HG03060 (cell line): ENCODE measurements at regions not wholly inside any gene's neighbourhood (a gene's known extent, or its start where the extent isn't known, plus 50 kb on each side); places are given as distances from the start of the nearest gene placed in this dataset.
A peak's percentile ranks its signal among the peaks of the same experiment; 100 is the strongest.
"Not testable (repeated sequence)": the region's sequence is repeated elsewhere in the genome, so short reads cannot be mapped to it uniquely, and the experiment has no call there.

ENCODE experiments used
- ATAC-seq: cut with Tn5 transposase; IDR thresholded peaks from one replicate; pipeline ENCODE4 v1.9.1; 2021; ENCODE audit warnings: low read depth, moderate number of reproducible peaks; ENCODE audit not compliant: unreplicated experiment

DNA sequence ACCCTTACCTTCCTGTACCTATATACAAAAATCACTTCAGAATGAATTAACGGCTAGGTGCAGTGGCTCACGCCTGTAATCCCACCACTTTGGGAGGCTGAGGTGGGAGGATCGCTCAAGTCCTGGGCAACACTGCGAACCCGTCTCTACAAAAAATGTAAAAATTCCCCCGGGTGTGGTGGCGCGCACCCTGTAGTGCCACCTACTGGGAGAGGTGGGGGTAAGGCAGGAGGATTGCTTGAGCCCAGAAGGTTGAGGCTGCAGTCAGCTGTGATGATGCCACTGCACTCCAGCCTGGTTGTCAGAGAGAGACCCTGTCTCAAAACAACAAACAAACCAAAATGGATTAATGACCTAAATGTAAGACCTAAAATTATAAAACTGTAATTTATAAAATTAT, 307.6 kb downstream of the SPATA31A1 start:
- ATAC-seq: not testable (repeated sequence)

DNA sequence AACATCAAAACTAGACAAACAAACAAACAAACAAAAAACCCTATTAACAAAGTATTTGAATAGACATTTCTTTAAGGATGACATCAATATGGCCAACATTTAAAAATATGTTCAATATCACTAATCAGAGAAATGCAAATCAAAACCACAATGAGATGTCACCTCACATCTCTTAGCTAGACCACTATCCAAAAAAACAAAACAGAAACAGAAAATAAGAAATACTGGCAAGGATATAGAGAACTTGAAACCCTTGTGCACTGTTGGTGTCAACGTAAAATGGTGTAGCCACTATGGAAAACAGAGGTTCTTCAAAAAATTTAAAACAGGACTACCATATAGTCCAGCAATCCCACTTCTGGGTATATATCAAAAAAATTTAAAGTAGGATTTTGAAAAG, 308.2 kb downstream of the SPATA31A1 start:
- peak; percentile 79 for ATAC-seq

DNA sequence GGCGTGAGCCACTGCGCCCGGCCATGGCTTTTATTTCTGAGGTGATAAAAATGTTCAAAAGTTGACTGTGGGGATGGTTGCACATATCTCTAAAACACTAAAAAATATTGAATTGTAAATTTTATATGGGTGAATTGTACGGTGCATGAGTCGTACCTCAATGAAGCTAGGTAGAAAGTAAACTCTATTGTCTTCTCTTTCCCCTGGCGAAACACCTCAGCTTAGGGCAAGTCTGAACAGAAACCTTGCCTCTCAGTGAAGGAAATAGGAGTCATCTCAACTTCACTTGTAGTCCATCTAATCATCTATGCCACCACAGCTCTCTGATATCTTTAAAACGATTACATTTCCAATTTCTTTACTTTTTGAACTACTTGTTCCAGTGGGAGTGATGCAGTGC, 309.6 kb downstream of the SPATA31A1 start:
- ATAC-seq: not testable (repeated sequence)

DNA sequence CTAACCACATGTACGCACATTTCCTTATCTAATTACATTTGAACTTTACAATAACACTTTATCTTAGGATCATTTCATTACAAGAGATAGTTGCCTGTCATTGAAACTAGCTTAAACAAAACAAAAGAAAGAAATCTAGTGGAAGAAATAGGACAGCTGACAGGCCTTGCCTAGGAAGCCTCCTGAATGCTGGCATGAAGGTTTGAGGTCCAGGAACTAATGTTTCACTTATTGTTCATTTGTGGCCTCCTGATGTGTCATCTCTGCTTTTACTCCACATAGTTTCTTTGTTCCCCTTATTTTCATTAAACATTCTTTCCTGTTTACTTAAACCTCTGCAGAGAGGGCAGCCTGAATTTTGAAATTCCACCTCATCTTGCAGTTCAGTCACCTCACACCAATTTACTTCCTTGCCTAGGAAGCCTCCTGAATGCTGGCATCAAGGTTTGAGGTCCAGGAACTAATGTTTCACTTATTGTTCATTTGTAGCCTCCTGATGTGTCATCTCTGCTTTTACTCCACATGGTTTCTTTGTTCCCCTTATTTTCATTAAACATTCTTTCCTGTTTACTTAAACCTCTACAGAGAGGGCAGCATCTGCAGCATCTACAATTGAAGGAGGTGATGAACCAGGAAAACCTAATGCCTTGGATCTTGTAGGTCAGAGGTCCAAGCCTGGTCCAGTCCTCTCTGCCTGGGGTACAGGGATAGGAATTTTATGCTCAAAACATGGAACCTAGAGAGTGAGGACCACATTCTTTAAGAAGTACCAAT, 319.2 kb downstream of the SPATA31A1 start:
- not testable (repeated sequence) for ATAC-seq

DNA sequence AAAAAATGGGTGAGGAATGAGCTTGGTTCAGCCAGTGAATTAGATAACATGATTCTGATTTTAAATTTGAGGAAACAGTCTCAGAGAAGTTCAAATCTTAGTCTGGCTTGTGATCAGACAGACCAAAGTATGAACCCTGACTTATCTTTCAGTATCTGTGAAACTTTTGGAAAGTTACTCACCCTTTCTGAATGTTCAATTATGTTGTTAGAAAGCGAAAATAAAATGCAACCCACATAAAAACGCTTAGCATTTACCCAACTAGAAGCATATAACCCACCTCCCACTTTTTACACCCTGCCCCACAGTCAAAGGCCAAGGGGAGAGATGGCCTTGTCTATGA, 319.7 kb downstream of the SPATA31A1 start:
- not testable (repeated sequence) for ATAC-seq

DNA sequence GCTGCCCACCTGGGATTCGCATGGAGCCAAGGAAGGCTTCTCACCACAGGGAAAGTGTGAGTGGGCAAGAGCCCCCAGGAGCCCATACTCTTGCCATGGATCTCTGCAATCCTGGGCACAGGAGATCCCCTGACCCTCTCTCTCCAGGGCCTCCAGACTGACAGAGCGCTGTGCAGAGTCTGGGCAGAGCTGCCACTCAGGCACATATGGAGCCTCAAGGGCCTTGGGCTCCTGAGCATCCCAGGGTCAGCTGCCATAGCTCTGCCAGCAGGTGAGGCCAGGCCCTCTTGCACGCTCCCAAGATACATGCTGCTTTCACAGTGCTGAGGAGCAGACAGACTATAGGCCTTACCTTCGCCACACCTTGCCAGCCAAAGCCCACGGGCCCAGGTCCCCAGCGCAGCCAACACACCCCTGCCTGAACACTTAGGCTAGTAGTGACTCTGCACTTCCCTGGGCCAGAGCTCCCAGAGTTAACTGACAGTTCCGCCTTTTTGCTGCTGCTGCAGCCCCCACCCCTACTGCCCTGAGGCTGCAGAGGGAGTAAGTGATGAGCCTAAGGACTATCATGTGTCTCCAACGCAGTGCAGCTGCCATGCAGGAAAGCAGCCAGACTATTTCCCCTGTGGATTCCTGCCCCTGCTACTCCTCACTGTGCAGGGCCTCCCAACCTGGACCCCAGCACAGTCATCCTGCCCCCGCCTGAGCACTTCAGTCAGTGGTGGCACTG, 323.2 kb downstream of the SPATA31A1 start:
- ATAC-seq: not testable (repeated sequence)

DNA sequence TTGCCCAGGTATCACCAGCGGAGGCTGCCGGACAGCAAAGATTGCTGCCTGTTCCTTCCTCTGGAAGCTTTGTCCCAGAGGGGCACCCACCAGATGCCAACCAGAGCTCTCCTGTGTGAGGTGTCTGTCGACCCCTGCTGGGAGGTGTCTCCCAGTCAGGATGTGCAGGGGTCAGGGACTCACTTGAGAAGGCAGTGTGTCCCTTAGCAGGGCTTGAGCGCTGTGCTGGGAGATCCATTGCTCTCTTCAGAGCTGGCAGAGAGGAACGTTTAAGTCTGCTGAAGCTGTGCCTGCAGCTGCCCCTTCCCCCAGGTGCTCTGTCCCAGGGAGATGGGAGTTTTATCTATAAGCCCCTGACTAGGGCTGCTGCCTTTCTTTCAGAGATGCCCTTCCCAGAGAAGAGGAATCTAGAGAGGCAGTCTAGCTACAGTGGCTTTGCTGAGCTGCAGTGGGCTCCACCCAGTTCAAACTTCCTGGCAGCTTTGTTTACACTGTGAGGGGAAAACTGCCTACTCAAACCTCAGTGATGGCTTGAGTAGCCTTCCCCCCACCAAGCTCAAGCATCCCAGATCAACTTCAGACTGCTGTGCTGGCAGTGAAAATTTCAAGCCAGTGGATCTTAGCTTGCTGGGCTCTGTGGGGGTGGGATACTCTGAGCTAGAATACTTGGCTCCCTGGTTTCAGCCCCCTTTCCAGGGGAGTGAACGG, 325.4 kb downstream of the SPATA31A1 start:
- ATAC-seq: not testable (repeated sequence)

DNA sequence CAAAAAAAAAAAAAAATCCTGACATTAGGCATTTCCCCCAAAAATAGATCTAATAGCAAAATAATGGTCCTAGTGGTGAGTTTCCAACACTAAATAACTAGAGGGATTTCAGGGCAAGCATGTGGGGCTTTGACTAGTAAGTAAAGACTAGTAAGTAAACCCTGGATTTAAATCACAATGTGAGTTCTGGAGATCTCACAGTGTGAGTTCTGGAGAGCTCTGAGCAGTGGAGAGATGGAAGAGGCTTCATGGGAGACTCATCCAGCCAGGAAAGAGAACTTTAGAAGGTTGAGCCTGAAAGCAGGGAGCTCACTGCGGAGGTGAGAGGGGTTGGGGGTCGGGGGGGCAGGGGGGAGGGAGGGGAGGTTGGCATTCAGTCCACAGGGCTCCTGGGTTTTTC, 373.4 kb downstream of the SPATA31A1 start:
- ATAC-seq: not testable (repeated sequence)

DNA sequence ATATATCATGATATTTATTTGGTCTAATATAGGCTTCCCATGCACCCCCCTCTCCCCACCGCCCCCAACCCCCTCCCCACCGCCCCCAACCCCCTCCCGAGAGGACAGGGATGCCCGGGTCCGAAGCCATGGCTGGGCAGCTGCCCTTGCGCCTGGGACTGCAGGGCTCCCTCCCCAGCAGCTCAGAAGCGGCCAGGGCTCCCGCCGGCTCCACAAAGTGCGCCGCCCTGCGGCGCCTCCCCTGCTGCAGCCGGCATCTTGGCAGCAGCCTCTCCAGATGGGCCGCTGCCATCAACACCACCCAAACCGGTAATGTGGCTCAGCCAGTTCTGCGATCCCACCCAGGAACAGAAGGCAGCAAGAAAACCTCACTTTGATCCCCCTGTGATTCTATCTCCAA, 389.4 kb downstream of the SPATA31A1 start:
- ATAC-seq: not testable (repeated sequence)

DNA sequence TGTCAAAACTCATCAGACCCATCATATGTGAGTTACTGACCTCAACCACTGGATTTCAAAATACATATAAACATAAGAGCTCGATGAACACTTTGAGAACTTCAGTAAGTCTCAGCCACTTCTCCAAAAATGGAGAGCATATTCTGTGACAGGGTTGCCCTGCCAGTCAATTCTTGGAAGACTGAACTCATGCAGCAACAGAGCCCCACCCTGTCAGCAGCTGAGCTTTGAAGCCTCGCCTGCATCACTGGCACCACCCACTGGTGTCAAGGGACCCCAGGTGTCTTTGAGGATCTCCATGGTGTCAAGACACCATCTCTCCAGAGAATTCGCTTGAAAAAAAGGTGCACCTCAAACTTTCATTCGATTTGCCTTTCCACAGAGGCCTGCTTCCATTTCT, 420.1 kb downstream of the SPATA31A1 start:
- ATAC-seq: not testable (repeated sequence)

DNA sequence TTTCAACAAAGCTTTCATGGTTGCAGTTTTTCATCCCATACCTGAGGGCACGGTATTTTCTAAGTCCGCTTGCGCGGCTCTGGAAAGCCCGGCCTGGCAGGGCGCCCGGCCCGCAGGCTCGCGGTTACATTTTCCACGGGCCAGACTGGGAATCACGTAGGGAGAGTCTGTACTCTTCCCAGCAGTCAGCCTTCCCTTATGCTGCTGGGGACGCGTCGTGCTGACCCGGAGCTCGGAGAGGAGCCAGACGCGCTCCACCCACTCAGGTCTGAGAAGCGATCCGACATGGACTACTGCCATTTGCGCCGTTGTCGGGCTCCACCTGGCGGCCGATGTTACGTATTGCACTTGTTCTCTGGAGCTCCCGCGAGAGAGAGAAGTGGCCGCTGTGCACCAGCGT, 435.9 kb downstream of the SPATA31A1 start:
- ATAC-seq: peak; percentile 94

DNA sequence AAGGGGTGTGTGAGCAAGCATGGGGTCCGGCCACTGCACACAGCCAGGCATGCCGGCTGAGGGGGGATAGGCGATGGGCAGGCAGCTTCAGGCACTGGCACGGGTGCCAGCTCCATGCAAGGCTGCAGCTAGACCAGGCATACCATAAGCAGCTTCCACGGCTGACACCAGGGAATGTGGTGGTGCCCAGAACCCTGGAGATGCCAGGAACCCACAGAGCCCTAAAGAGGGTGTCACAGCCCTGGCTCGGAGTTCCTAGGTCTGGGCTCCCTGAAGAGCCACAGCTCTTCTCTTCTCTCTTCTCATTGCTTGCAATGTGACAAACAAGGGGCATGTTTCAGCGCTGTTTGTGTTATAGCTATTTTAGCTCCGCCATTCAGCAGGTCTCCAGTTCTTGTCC, 442.5 kb downstream of the SPATA31A1 start:
- ATAC-seq: not testable (repeated sequence)

DNA sequence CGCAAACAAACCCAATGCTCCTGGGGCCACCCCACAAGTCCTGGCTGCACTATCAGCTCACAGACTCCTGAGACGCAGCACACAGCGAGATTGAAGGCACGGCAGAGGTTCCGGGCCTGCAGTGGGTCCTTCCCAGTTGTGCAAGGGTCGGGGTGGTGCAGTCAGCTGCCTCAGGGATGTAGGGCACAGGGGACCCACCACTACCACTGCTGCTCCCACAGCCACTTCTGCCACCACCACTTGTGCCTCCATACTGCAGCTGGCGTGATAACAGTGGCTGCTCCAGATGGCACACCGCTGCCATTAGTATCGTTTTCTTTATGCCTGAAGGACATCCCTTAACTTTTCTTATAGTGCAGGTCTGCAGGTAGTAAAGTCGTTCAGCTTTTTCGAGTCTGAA, 443.8 kb downstream of the SPATA31A1 start:
- ATAC-seq: not testable (repeated sequence)

DNA sequence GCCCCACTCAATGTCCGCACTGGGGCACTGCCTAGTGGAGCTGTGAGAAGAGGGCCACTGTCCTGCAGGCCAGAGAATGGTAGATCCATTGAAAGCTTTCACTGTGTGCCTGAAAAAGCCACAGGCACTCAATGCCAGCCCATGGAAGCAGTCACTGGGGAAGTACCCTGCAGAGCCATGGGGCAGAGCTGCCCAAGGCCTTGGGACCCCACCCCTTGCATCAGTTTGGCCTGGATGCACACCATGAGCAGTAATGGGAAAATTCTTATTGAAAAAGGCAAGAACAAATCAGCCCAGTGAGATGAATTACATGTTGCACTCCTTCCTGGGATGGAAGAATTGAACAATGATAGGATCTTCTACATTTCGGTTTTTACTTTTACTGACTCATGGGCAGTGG, 447.1 kb downstream of the SPATA31A1 start:
- ATAC-seq: not testable (repeated sequence)

DNA sequence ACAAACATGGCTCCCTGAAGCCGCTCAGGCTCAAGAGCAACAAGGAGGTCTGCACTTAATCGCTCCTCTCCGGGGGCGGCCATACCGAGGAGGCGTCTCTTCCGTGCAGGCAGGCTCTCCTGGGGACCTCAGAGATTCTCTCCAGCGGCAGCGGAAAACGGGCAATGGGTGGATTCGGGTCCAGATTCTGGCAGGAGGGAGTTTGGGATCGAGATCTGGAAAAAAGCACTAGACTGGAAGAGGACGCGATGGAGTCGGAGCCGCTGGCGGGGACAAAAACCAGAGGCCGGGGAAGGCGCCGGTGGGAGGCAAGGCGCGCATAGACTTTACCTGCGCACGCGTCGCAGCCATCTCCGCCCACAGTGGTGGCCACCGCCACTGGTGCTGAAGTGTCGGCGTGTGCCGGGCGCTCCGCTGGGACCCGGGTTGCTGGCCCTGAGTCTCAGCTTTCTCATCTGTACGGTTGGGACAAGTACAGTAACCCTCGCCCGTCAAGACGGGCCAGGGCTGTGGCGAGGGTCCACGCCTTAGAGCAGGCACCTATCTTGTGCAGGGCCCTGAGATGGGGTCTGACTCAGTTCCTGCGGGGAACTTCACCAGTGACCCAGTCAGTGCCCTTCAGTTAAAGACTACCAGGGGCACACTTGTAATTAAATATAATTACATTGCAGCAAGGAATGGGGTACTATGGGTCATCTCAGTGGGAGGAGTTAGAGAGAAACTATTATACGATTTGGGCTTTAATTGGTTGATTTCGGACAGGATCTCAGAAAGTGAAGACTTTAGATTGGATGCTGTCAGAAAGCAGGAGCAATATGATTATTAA, 454.1 kb downstream of the SPATA31A1 start:
- peak; percentile 47 for ATAC-seq

DNA sequence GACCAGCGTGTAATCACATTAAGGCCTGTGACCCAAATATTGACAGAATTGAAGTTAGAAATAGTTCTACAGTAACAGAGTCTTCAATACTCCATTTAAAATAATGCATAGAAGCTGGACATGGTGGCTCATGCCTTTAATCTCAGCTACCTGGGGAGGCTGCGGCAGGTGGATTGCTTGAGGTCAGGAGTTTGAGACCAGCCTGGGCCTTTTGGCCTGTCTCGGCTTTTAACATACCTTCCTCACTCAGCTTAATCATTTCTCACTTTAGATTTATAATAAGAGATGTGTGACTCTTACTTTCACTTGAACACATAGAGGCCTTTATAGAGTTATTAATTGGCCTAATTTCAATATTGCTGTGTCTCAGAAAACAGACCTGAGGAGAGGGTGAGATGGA, 454.9 kb downstream of the SPATA31A1 start:
- not testable (repeated sequence) for ATAC-seq

DNA sequence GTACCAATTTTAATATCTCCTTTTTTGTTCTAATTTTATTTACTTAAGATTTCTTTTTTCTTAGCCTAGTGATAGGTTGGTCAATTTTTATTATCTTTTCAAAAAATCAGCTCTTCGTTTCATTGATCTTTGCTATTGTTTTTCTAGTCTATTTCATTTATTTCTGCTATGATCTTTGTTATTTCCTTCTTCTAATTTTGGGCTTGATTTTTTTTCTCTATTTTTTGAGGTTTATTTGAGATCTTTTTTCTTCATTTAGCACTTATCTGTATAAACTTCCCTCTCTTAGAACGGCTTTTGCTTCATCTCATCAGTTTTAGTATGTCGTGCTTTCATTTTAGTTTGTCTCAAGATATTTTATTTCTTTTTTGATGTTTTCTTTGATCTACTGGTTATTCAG, 456.1 kb downstream of the SPATA31A1 start:
- not testable (repeated sequence) for ATAC-seq

DNA sequence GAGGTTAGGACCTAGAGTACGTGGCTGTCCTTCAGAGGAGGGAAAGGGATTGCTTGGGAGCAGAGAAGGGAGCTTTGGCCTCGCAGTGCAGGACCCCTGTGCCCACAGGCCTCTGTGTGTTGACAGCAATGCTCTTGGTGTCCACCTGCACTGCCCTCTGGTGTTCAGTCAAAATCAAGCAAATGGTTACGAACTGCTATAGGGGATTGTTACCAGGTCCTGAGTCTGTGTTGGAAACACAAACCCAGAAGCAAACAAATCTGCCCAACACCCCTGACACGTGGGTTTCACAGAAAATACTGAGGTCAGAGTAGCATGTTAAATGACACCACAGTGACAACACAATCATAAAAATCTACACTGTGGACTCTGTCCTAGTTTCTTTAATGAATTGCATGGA, 473.0 kb downstream of the SPATA31A1 start:
- ATAC-seq: not testable (repeated sequence)
